NOMO-1 treated with DMSO at 0.1 percent for 48 hours (cell line): ENCODE measurements at regions not wholly inside any gene's neighbourhood (a gene's known extent, or its start where the extent isn't known, plus 50 kb on each side); places are given as distances from the start of the nearest gene placed in this dataset.
"Not testable (repeated sequence)": the region's sequence is repeated elsewhere in the genome, so short reads cannot be mapped to it uniquely, and the experiment has no call there.

Experiments used
- DNase-seq: peaks from one replicate; lab custom pipeline; 2025; ENCODE audit not compliant: unreplicated experiment; lab: John Stamatoyannopoulos, UW

GRCh38 chr14:87640553-87640952, 352.4 kb downstream of the GALC start:
- no peak for DNase-seq

DNA sequence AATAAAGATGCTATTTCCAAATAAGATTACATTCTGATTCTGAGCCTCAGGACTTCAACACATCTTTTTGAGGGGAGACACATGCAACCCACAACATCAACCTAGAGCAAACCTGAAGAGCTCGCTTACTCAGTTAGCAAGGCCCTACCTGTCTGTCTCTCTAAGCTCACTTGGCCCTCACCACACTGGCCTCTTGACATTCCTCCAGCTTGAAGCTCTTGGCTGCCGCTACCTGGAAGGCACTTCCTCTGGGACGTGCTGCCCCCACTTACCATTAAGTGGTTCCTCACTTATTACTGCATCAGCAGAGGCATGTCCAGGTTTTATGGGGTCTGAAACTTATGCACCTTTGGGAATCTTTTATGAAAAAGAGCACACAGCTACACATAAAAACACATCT, 354.8 kb downstream of the GALC start:
- no peak for DNase-seq

DNA sequence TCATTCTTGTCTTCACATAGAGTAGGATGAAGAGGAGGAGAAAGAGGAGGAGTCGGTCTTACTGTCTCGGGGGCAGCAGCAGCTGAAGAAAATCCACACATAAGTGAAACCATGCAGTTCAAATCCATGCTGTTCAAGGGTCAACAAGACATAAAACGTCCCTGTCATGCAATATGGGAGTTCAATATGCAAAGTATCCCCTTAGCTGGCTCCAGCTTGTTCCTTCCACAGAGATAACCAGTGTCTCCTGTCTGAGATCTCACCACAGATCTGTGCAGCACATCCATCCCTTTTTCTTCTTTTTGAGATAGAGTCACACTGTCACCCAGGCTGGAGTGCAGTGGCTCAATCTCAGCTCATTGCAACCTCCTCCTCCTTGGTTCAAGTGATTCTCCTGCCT, 357.5 kb downstream of the GALC start:
- DNase-seq = no peak

- no peak for DNase-seq
Measured at GRCh38 chr14:87632796-87633195, 360.2 kb downstream of the GALC start.

GRCh38 chr14:87630846-87631245, 362.1 kb downstream of the GALC start:
- DNase-seq = no peak

GRCh38 chr14:87629788-87630187, 363.2 kb downstream of the GALC start:
- no peak for DNase-seq

- DNase-seq = no peak
Measured at GRCh38 chr14:87628780-87629179, 364.2 kb downstream of the GALC start.

GRCh38 chr14:87628129-87628528, 364.9 kb downstream of the GALC start:
- DNase-seq = peak; percentile 48

- no peak for DNase-seq
Measured at GRCh38 chr14:87626266-87626665, 366.7 kb downstream of the GALC start.

- DNase-seq = no peak
Measured at GRCh38 chr14:87623616-87624015, 369.4 kb downstream of the GALC start.

- no peak for DNase-seq
Measured at GRCh38 chr14:87617079-87617478, 375.9 kb downstream of the GALC start.

DNA sequence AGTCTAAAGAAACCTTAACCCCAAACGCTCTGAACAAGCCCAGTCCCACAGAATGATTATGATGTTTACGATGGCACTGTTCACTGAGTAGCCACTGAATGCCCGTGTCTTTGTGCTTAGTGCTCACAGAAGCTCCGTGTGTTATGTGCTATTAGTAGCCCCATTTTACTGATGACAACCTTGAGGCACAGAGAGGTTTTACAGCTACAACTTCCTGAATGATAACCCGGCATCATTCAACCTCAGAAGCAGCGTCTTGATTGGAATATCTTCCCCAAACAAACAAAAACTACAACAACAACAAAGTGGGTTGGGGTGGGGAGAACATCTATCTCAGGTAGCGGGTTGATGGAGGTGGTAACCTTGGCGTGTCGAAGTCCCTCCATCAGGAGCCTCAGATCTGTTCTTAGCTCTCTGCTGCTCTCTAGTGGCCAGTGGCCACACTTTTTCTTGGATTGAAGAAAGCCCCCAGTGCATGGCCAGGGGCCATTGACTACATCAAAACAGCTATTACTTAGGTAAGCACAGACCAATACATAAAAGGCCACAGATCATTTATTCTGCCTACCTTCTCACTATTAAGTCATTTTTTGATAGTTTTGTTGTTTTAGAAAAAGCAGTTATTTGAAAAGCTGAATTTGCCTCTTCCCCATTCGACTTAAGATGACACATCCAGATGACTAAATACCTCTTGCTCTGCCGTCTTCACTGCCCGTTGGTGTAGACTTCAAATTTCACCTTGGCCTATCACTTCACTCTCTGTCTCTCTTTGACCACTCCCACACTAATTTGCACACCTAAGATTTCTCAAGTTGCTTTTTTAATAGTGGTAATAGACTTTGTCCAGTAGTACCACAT, 376.9 kb downstream of the GALC start:
- peak; percentile 6 for DNase-seq

DNA sequence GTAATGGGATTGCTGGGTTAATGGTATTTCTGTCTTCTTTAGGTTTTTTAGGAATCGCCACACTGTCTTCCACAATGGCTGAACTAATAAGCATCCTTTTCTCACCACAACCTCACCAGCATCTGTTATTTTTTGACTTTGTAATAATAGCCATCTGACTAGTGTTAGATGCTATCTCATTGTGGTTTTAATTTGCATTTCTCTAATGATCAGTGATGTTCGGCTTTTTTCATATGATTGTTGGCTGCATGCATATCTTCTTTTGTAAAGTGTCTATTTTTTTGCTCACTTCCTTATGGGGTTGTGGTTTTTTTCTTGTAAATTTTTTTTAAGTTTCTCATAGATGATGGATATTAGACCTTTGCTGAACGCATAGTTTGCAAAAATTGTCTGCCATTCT, 377.9 kb downstream of the GALC start:
- no peak for DNase-seq

DNA sequence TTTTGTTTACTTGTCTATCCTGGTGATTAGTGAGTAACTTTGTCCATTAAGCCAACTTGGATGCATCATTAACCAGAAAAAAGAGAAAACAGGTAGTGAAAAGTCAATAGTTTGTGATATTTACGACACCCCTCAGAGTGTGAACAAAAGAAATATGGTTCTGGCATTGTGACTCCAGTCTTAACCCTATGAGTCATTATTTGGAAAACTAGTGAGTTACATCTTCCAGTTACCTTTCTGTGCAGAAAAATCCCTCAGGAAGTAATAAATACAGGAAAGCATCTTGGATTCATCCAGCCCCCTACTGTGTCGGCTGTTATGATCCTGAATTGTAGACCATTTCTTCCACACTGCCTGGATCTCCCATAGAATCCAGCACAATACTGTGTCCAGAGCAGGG, 379.1 kb downstream of the GALC start:
- DNase-seq = no peak

- DNase-seq = not testable (repeated sequence)
Measured at GRCh38 chr14:87607056-87607455, 385.9 kb downstream of the GALC start.

DNA sequence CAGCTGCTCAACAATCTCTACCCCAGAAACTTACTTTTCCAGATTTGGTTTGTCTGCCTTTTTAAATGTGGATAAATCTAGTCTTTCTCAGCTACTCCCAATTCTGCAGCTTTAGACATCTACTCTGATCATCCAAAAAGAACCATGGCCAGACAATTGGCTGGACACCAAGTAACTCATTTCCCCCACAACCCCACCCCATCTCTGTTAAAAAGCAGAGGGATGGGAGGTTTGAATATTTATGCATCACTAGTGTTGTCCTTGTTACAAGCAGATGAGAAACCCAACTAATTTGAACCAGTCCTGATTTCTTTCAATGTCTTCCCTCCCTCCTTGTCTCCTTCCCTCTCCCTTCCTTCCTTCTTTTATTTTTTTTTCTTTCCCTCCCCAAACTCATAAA, 391.9 kb downstream of the GALC start:
- no peak for DNase-seq

DNA sequence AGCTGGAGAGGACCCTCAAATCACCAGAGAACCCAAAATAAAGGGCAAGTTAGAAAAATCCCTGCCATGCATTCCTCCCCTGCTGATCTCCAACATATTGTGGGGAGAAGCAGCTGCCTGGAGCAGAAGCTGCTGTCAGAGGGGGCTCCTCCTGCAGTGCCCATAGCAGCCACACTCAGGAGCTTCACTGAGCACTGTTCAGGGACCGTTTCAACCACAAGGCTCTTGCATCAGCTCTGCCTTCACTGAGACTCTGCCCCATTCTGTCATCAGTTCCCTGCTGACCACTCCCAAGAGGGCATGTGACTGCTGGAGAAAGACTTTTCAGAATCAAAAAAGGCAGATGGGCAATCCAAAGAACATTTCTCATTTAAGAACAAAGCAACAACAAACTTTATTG, 392.7 kb downstream of the GALC start:
- no peak for DNase-seq

- no peak for DNase-seq
Measured at GRCh38 chr14:87581298-87581697, 411.7 kb downstream of the GALC start.

- no peak for DNase-seq
Measured at GRCh38 chr14:87579036-87579435, 413.9 kb downstream of the GALC start.

- no peak for DNase-seq
Measured at GRCh38 chr14:87575378-87575777, 417.6 kb downstream of the GALC start.

DNA sequence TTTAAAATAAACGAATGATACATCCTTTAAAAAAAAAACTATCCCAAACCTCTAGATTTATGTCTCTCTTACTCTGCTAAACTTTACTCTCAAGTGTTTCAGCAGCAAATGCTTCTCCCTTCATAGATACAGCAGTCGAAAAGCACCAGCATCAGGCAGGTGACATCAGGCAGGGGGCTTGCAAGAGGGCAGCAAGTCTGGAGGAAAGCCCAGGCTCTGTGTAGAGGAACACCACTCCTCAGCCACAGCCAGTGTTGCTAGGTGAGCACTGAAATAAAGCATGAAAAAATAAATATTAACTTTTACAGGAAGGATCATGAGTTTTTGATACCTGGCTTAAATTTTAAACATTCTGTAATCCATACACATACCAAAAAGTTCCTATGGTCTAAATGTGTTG, 419.4 kb downstream of the GALC start:
- no peak for DNase-seq

- DNase-seq = no peak
Measured at GRCh38 chr14:87567618-87568295, 425.2 kb downstream of the GALC start.

DNA sequence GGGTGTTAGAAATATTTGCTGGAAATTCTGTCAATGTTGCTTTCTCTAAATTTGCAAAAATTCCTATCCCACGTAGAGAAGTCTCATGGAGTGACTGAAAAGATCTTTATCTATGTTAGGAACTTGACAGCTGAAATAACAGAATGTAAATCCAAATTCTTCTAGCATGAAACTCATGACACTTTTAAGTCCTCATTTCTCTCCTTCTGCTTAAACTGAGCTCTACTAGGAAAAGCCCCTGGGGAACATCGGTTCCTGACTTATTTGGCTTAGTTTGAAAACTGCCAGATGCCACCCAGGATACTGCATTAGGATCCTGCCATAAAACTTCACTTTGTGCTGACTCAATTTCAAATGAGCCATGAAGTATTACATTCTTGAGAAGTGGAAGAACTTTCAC, 426.0 kb downstream of the GALC start:
- DNase-seq = no peak
